AG04449 (cell line): ENCODE measurements at regions not wholly inside any gene's neighbourhood (a gene's known extent, or its start where the extent isn't known, plus 50 kb on each side); places are given as distances from the start of the nearest gene placed in this dataset.

ENCODE experiments used
- CTCF ChIA-PET: fragments of 350-600 bp; formaldehyde crosslinking; extraction: SDS; loops from one replicate; lab custom pipeline; 2021; ENCODE audit warnings: antibody characterized with exemption; lab: Yijun Ruan, JAX
- POLR2A ChIA-PET: fragments of 400-600, 350-600 bp; formaldehyde crosslinking; extraction: SDS; loops from one replicate; lab custom pipeline; 2020; ENCODE audit warnings: antibody characterized with exemption, inconsistent platforms; lab: Yijun Ruan, JAX
- DNase-seq: peaks from one replicate; pipeline ENCODE4 v3.0.0-alpha.2; 2010; ENCODE audit warnings: low read depth, low spot score
- H3K4me3 ChIP-seq: 2 replicates; pipeline ENCODE4 v1.5.1; 2011; ENCODE audit warnings: low read depth, mild to moderate bottlenecking, control low read depth, low read length
- TF ChIP-seq, protein P1 (sequence below): IDR thresholded peaks from one replicate; pipeline ENCODE4 v1.5.1; 2011; ENCODE audit warnings: mild to moderate bottlenecking, moderate library complexity, low read length, control low read depth, inconsistent platforms; ENCODE audit not compliant: insufficient read depth; ENCODE audit errors: missing control alignments

GRCh38 chr19:28014615-28015405 lies 1198.1 kb downstream of the UQCRFS1 start:
- ChIA-PET POLR2A (no interaction called here), CTCF (no interaction called here)
- DNase-seq, result no peak
- TF ChIP-seq, protein P1, sequence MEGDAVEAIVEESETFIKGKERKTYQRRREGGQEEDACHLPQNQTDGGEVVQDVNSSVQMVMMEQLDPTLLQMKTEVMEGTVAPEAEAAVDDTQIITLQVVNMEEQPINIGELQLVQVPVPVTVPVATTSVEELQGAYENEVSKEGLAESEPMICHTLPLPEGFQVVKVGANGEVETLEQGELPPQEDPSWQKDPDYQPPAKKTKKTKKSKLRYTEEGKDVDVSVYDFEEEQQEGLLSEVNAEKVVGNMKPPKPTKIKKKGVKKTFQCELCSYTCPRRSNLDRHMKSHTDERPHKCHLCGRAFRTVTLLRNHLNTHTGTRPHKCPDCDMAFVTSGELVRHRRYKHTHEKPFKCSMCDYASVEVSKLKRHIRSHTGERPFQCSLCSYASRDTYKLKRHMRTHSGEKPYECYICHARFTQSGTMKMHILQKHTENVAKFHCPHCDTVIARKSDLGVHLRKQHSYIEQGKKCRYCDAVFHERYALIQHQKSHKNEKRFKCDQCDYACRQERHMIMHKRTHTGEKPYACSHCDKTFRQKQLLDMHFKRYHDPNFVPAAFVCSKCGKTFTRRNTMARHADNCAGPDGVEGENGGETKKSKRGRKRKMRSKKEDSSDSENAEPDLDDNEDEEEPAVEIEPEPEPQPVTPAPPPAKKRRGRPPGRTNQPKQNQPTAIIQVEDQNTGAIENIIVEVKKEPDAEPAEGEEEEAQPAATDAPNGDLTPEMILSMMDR, result no peak
- H3K4me3 ChIP-seq, result no peak overlapping the region

- DNase-seq, result no peak
- POLR2A ChIA-PET, result no interaction called here
- CTCF ChIA-PET, result no interaction called here
- TF ChIP-seq, protein P1, result no peak
- H3K4me3 ChIP-seq, result no peak overlapping the region
Observed at GRCh38 chr19:28012361-28012760, 1200.6 kb downstream of the UQCRFS1 start.

DNA sequence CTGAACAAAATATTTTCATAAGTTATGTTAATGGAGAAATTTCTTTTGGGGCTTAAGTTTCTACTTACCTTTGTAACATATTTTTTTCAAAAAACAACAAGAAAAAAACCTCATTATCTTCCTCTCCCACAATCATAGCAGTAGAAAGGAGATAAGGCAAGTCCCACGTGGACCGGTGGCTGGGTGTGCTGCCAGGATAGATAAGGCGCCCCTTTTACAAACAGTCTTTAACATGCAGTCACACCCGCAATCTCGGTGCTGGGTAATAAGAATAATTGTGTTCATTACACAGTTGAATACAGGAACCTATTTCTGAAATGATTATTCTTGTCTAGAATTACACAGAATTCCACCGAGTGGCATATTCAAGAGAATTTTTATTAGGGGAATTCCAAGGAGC lies 1202.3 kb downstream of the UQCRFS1 start:
- DNase-seq, result no peak
- ChIA-PET CTCF (no interaction called here), POLR2A (no interaction called here)
- TF ChIP-seq, protein P1, result no peak
- no peak overlapping the region for H3K4me3 ChIP-seq

DNA sequence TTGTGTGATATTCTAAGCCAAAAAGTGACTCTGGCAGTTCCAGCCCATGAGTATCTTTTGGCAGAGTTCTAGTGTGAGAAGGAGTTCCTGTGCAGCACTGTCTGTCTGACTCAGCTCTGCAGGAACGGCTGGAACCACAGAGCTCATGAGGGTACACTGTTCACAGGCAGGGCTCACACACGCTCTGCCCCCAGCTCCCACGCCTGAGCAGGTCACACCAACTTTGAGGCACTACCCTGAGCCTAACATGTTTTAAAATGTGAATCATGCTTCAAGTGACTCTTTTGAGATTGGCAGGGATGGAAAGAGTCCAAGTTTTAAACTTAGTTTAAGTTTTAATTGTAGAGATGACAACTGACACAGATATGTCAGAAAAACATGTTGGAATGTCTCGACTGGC lies 1203.3 kb downstream of the UQCRFS1 start:
- TF ChIP-seq, protein P1, result no peak
- ChIA-PET CTCF (no interaction called here), POLR2A (no interaction called here)
- H3K4me3 ChIP-seq, result no peak overlapping the region
- no peak for DNase-seq

DNA sequence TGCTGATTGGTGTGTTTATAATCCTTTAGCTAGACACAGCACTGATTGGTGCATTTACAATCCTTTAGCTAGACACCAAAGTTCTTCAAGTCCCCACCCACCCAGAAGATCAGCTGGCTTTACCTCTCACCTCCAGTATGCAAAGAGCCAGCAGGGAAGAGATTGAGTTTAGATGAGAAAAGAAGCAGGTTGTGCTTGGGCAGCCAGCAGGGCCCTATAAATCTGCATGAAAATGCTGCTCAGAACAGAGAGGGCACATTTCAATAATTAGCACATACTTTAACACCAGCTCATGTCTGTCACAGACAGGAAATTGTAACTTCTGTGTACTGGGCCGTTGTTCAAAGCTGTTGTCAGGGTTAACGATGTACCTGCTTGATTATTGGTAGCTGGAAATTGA lies 1204.3 kb downstream of the UQCRFS1 start:
- no peak overlapping the region for H3K4me3 ChIP-seq
- ChIA-PET POLR2A (no interaction called here), CTCF (no interaction called here)
- no peak for DNase-seq
- TF ChIP-seq, protein P1, result no peak

GRCh38 chr19:28003543-28003942 lies 1209.4 kb downstream of the UQCRFS1 start:
- TF ChIP-seq, protein P1, result no peak
- no peak for DNase-seq
- ChIA-PET POLR2A (no interaction called here), CTCF (interaction anchor here (0.8 kb wide), 1 partner anchor 18 kb away, joined by 3 read pairs; no protein-coding TSS in a partner anchor)
- no peak overlapping the region for H3K4me3 ChIP-seq
